H9 (cell line): ENCODE measurements at regions not wholly inside any gene's neighbourhood (a gene's known extent, or its start where the extent isn't known, plus 50 kb on each side); places are given as distances from the start of the nearest gene placed in this dataset.

Experiments
- DNase-seq: peaks from one replicate; pipeline ENCODE4 v3.0.0-alpha.2; 2017
- H2AFZ ChIP-seq: one replicate; pipeline ENCODE4 v1.6.1; 2013; ENCODE audit warnings: mild to moderate bottlenecking, low read length, control low read depth, moderate library complexity
- H2AK5ac ChIP-seq: 2 replicates; pipeline ENCODE4 v1.6.1; 2013; ENCODE audit warnings: low read length, control low read depth, mixed read lengths; ENCODE audit not compliant: insufficient read length
- H2BK120ac ChIP-seq: one replicate; pipeline ENCODE4 v1.6.1; 2013; ENCODE audit warnings: low read depth, mild to moderate bottlenecking, low read length, control low read depth, inconsistent platforms; ENCODE audit not compliant: poor library complexity, severe bottlenecking
- H2BK12ac ChIP-seq: 2 replicates; pipeline ENCODE4 v1.6.1; 2013; ENCODE audit warnings: low read length, control low read depth, mixed read lengths, low read depth; ENCODE audit not compliant: insufficient read length
- H2BK15ac ChIP-seq: 2 replicates; pipeline ENCODE4 v1.6.1; 2013; ENCODE audit warnings: low read depth, low read length, control low read depth
- H2BK20ac ChIP-seq: one replicate; pipeline ENCODE4 v1.6.1; 2013; ENCODE audit warnings: low read depth, mild to moderate bottlenecking, low read length, control low read depth, inconsistent platforms; ENCODE audit not compliant: poor library complexity, severe bottlenecking
- H2BK5ac ChIP-seq: 2 replicates; pipeline ENCODE4 v1.6.1; 2013; ENCODE audit warnings: low read length, control low read depth, mixed read lengths; ENCODE audit not compliant: insufficient read length
- H3K14ac ChIP-seq: 2 replicates; pipeline ENCODE4 v1.6.1; 2013; ENCODE audit warnings: low read length, control low read depth; ENCODE audit not compliant: insufficient read depth
- H3K18ac ChIP-seq: 2 replicates; pipeline ENCODE4 v1.6.1; 2013; ENCODE audit warnings: low read depth, mild to moderate bottlenecking, mixed read lengths, low read length, control low read depth; ENCODE audit not compliant: insufficient read length
- H3K23ac ChIP-seq: 2 replicates; pipeline ENCODE4 v1.6.1; 2013; ENCODE audit warnings: low read length, control low read depth, mixed read lengths, low read depth; ENCODE audit not compliant: insufficient read length
- H3K23me2 ChIP-seq: 2 replicates; pipeline ENCODE4 v1.6.1; 2013; ENCODE audit warnings: low read depth, mild to moderate bottlenecking, mixed read lengths, low read length, control low read depth; ENCODE audit not compliant: insufficient read length, poor library complexity, severe bottlenecking
- H3K27ac ChIP-seq: 2 replicates; pipeline ENCODE4 v1.5.1; 2013; ENCODE audit warnings: low read length, control low read depth, mixed read lengths, low read depth; ENCODE audit not compliant: insufficient read length
- H3K27me3 ChIP-seq: 2 replicates; pipeline ENCODE4 v1.6.1; 2013; ENCODE audit warnings: low read length, control low read depth, inconsistent platforms; ENCODE audit not compliant: insufficient read depth
- H3K4ac ChIP-seq: 2 replicates; pipeline ENCODE4 v1.6.1; 2013; ENCODE audit warnings: low read depth, mild to moderate bottlenecking, control low read depth, inconsistent platforms, low read length, moderate library complexity
- H3K4me1 ChIP-seq: 2 replicates; pipeline ENCODE4 v1.6.1; 2013; ENCODE audit warnings: low read length, control low read depth, inconsistent platforms; ENCODE audit not compliant: insufficient read depth
- H3K4me2 ChIP-seq: 2 replicates; pipeline ENCODE4 v1.6.1; 2013; ENCODE audit warnings: low read length, control low read depth, mixed read lengths; ENCODE audit not compliant: insufficient read length, insufficient read depth
- H3K56ac ChIP-seq: 2 replicates; pipeline ENCODE4 v1.6.1; 2013; ENCODE audit warnings: low read depth, mild to moderate bottlenecking, mixed read lengths, low read length, control low read depth; ENCODE audit not compliant: insufficient read length
- H3K79me1 ChIP-seq: 2 replicates; pipeline ENCODE4 v1.6.1; 2013; ENCODE audit warnings: low read depth, mild to moderate bottlenecking, moderate library complexity, low read length, control low read depth, inconsistent platforms; ENCODE audit not compliant: insufficient read depth, poor library complexity, severe bottlenecking
- H3K79me2 ChIP-seq: 2 replicates; pipeline ENCODE4 v1.6.1; 2013; ENCODE audit warnings: low read length, control low read depth, inconsistent platforms; ENCODE audit not compliant: insufficient read depth
- H3K9ac ChIP-seq: 2 replicates; pipeline ENCODE4 v1.6.1; 2013; ENCODE audit warnings: low read length, control low read depth, mixed read lengths; ENCODE audit not compliant: insufficient read length; ENCODE audit errors: extremely low read depth
- H3K9me3 ChIP-seq: one replicate; pipeline ENCODE4 v1.6.1; 2013; ENCODE audit warnings: low read depth, low read length, inconsistent platforms; ENCODE audit not compliant: control insufficient read depth
- H3T11ph ChIP-seq: one replicate; pipeline ENCODE4 v1.6.1; 2013; ENCODE audit warnings: mild to moderate bottlenecking, low read length, control low read depth, inconsistent platforms
- H4K20me1 ChIP-seq: one replicate; pipeline ENCODE4 v1.6.1; 2013; ENCODE audit not compliant: control insufficient read depth, insufficient read length, insufficient read depth
- H4K5ac ChIP-seq: 2 replicates; pipeline ENCODE4 v1.6.1; 2013; ENCODE audit warnings: low read depth, mild to moderate bottlenecking, mixed read lengths, low read length, control low read depth; ENCODE audit not compliant: insufficient read length
- H4K8ac ChIP-seq: replicated peaks from 2 replicates; pipeline ENCODE4 v1.6.1; 2013; ENCODE audit warnings: low read length, control low read depth, mixed read lengths, low read depth; ENCODE audit not compliant: insufficient read length
- H4K91ac ChIP-seq: 2 replicates; pipeline ENCODE4 v1.6.1; 2013; ENCODE audit warnings: low read depth, mild to moderate bottlenecking, moderate library complexity, mixed read lengths, low read length, control low read depth; ENCODE audit not compliant: insufficient read length
- H3K27ac Mint-ChIP-seq, 3 experiments: 2 replicates in 2 of 3; 3 replicates in 1 of 3; pipeline ENCODE4 v1.8.0; 2020 to 2021; ENCODE audit warnings: mixed read lengths in 3 of 3, mild to moderate bottlenecking in 1 of 3, moderate library complexity in 1 of 3
- H3K27me3 Mint-ChIP-seq: 2 replicates; pipeline ENCODE4 v1.8.0; 2021; ENCODE audit warnings: low read depth, mild to moderate bottlenecking, moderate library complexity, mixed read lengths
- H3K36me3 Mint-ChIP-seq, 3 experiments: 2 replicates in 2 of 3; 3 replicates in 1 of 3; pipeline ENCODE4 v1.8.0; 2020 to 2021; ENCODE audit warnings: low read depth in 3 of 3, mixed read lengths in 3 of 3; ENCODE audit not compliant: insufficient read depth in 1 of 3
- H3K4me1 Mint-ChIP-seq, 2 experiments: 2 replicates each; pipeline ENCODE4 v1.8.0; 2020; ENCODE audit warnings: mixed read lengths in 2 of 2
- H3K4me3 Mint-ChIP-seq, 2 experiments: 2 replicates in 1 of 2; 3 replicates in 1 of 2; pipeline ENCODE4 v1.8.0; 2020 to 2021; ENCODE audit warnings: mild to moderate bottlenecking in 2 of 2, mixed read lengths in 2 of 2, moderate library complexity in 1 of 2
- H3K9me3 Mint-ChIP-seq, 2 experiments: 2 replicates in 1 of 2; 3 replicates in 1 of 2; pipeline ENCODE4 v1.8.0; 2020; ENCODE audit warnings: mild to moderate bottlenecking in 2 of 2, mixed read lengths in 2 of 2, moderate library complexity in 1 of 2
- WGBS: extraction: QIAGEN DNeasy Blood & Tissue Kit; methylation state at CpG from one replicate; pipeline ENCODE4 v1.1.7; 2013; ENCODE audit warnings: missing lambda C conversion rate, low lambda C conversion rate, mixed read lengths; ENCODE audit not compliant: insufficient read length; ENCODE audit errors: extremely low coverage; 5-methylcytosine and 5-hydroxymethylcytosine counted together
- TF ChIP-seq, protein P1 (sequence below): fragments of 200-600 bp; sonication (generic); conservative IDR thresholded peaks from 3 replicates; pipeline ENCODE4 v1.8.0; 2021; ENCODE audit warnings: antibody characterized with exemption, mild to moderate bottlenecking

DNA sequence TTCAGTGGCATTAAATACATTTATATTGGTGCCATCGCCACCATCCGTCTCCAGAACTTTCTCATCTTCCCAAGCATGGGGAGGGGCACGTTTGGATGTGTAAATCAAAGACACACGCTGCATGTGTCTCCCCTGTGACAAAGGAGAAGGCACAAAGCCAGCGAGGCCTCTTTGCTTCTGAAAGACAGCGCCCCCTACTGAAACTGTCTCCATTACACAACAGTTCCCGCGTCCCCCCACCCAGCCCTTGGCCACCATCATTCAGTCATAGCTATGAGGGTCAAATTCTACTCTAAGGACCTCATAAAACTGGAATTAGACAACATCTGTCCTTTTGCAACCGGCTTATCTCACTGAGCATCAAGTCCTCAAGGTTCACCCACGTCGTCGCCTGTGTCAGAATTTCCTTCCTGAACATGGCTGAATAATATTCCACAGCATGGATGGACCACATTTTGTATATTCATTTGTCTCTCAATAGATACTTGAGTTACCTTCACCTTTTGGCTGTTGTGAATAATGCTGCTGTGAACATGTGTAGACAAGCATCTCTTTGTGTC is 64.8 kb downstream of the IGF2 start:
- no peak overlapping the region for H4K91ac ChIP-seq
- H3K9me3 Mint-ChIP-seq = no peaks in the 10 kb centered on the region; a peak in 2 of 5 replicates
- H3K27ac Mint-ChIP-seq = no peak overlapping the region; a peak in 1 of 7 replicates
- no peaks in the 10 kb centered on the region for H3K4me1 ChIP-seq
- H3K79me1 ChIP-seq = no peaks in the 10 kb centered on the region
- no peak overlapping the region for H3K9ac ChIP-seq
- H3K23me2 ChIP-seq = no peaks in the 10 kb centered on the region
- H2AK5ac ChIP-seq = no peak overlapping the region
- H4K5ac ChIP-seq = no peak overlapping the region
- H2BK15ac ChIP-seq = no peak overlapping the region
- H4K20me1 ChIP-seq = no peaks in the 10 kb centered on the region
- no peaks in the 10 kb centered on the region; a peak in 1 of 7 replicates for H3K36me3 Mint-ChIP-seq
- no peak overlapping the region for H4K8ac ChIP-seq
- H3K9me3 ChIP-seq = no peaks in the 10 kb centered on the region
- H3T11ph ChIP-seq = no peak overlapping the region
- no peak overlapping the region for H3K18ac ChIP-seq
- H3K4ac ChIP-seq = no peak overlapping the region
- peak; percentile 61 for DNase-seq
- peaks cover 28% of the 10 kb centered on the region for H3K27me3 Mint-ChIP-seq
- H3K14ac ChIP-seq = no peak overlapping the region
- H3K27me3 ChIP-seq = no peaks in the 10 kb centered on the region; the same call in 1 of the 2 replicates
- no peak overlapping the region for H2BK5ac ChIP-seq
- no peaks in the 10 kb centered on the region for H3K79me2 ChIP-seq
- peaks cover 3 to 4% of the 10 kb centered on the region in 2 experiments for H3K4me1 Mint-ChIP-seq
- H2BK12ac ChIP-seq = no peak overlapping the region
- H3K23ac ChIP-seq = no peak overlapping the region
- H2AFZ ChIP-seq = no peak overlapping the region
- TF ChIP-seq, protein P1, sequence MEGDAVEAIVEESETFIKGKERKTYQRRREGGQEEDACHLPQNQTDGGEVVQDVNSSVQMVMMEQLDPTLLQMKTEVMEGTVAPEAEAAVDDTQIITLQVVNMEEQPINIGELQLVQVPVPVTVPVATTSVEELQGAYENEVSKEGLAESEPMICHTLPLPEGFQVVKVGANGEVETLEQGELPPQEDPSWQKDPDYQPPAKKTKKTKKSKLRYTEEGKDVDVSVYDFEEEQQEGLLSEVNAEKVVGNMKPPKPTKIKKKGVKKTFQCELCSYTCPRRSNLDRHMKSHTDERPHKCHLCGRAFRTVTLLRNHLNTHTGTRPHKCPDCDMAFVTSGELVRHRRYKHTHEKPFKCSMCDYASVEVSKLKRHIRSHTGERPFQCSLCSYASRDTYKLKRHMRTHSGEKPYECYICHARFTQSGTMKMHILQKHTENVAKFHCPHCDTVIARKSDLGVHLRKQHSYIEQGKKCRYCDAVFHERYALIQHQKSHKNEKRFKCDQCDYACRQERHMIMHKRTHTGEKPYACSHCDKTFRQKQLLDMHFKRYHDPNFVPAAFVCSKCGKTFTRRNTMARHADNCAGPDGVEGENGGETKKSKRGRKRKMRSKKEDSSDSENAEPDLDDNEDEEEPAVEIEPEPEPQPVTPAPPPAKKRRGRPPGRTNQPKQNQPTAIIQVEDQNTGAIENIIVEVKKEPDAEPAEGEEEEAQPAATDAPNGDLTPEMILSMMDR = peak; percentile 83
- 0 out of 5 replicates have a peak overlapping the region, but pooled peaks of 1 of the 2 experiments have one; percentile 27 for H3K4me3 Mint-ChIP-seq
- no CpG with 5 or more reads among the region's 12 CpGs for WGBS
- no peak overlapping the region for H2BK120ac ChIP-seq
- H3K56ac ChIP-seq = no peak overlapping the region
- H3K4me2 ChIP-seq = no peak overlapping the region
- H2BK20ac ChIP-seq = no peak overlapping the region
- no peak overlapping the region for H3K27ac ChIP-seq
